HEK293 (cell line): ENCODE measurements at regions not wholly inside any gene's neighbourhood (a gene's known extent, or its start where the extent isn't known, plus 50 kb on each side); places are given as distances from the start of the nearest gene placed in this dataset.

Experiments
- KLF1 ChIP-seq: fragments of 450-650 bp; formaldehyde crosslinking; IDR thresholded peaks from 2 replicates; pipeline ENCODE4 v1.5.1; 2016; ENCODE audit warnings: missing biosample characterization, missing genetic modification characterization
- MZF1 ChIP-seq: fragments of 450-650 bp; formaldehyde crosslinking; IDR thresholded peaks from 2 replicates; pipeline ENCODE4 v1.5.1; 2017; ENCODE audit warnings: missing biosample characterization, missing genetic modification characterization, borderline replicate concordance
- OSR2 ChIP-seq: fragments of 450-650 bp; formaldehyde crosslinking; IDR thresholded peaks from 2 replicates; pipeline ENCODE4 v1.5.1; 2016; ENCODE audit warnings: missing biosample characterization, missing genetic modification characterization
- PRDM1 ChIP-seq: fragments of 450-650 bp; formaldehyde crosslinking; IDR thresholded peaks from 2 replicates; pipeline ENCODE4; 2016; ENCODE audit warnings: missing biosample characterization, missing genetic modification characterization
- REPIN1 ChIP-seq: fragments of 450-650 bp; formaldehyde crosslinking; IDR thresholded peaks from 2 replicates; pipeline ENCODE4 v1.5.1; 2017; ENCODE audit warnings: missing biosample characterization, missing genetic modification characterization, low read depth
- SALL2 ChIP-seq: fragments of 450-650 bp; formaldehyde crosslinking; IDR thresholded peaks from 2 replicates; pipeline ENCODE4 v1.5.0; 2017; ENCODE audit warnings: missing biosample characterization, mild to moderate bottlenecking, missing genetic modification characterization, borderline replicate concordance
- ZBTB20 ChIP-seq: fragments of 450-650 bp; formaldehyde crosslinking; IDR thresholded peaks from 2 replicates; pipeline ENCODE4 v1.5.1; 2016; ENCODE audit warnings: missing biosample characterization, missing genetic modification characterization
- ZNF114 ChIP-seq: fragments of 450-650 bp; formaldehyde crosslinking; IDR thresholded peaks from 2 replicates; pipeline ENCODE4 v1.5.0; 2017; ENCODE audit warnings: missing biosample characterization, missing genetic modification characterization
- ZNF121 ChIP-seq: fragments of 450-650 bp; formaldehyde crosslinking; IDR thresholded peaks from 2 replicates; pipeline ENCODE4 v1.5.1; 2016; ENCODE audit warnings: missing biosample characterization, missing genetic modification characterization
- ZNF211 ChIP-seq: fragments of 450-650 bp; formaldehyde crosslinking; IDR thresholded peaks from 2 replicates; pipeline ENCODE4 v1.5.1; 2016; ENCODE audit warnings: low read depth, missing biosample characterization, missing genetic modification characterization
- ZNF221 ChIP-seq: fragments of 450-650 bp; formaldehyde crosslinking; IDR thresholded peaks from 2 replicates; pipeline ENCODE4 v1.5.1; 2017; ENCODE audit warnings: missing biosample characterization, missing genetic modification characterization, borderline replicate concordance
- ZNF24 ChIP-seq: fragments of 450-650 bp; formaldehyde crosslinking; IDR thresholded peaks from 2 replicates; pipeline ENCODE4 v1.5.1; 2016; ENCODE audit warnings: missing biosample characterization, missing genetic modification characterization
- ZNF248 ChIP-seq: fragments of 450-650 bp; formaldehyde crosslinking; IDR thresholded peaks from 2 replicates; pipeline ENCODE4 v1.5.1; 2017; ENCODE audit warnings: missing biosample characterization, missing genetic modification characterization
- ZNF311 ChIP-seq: fragments of 450-650 bp; formaldehyde crosslinking; IDR thresholded peaks from 2 replicates; pipeline ENCODE4 v1.5.1; 2017; ENCODE audit warnings: missing biosample characterization, missing genetic modification characterization, borderline replicate concordance
- ZNF366 ChIP-seq: fragments of 450-650 bp; formaldehyde crosslinking; conservative IDR thresholded peaks from 2 replicates; pipeline ENCODE4 v1.5.1; 2016; ENCODE audit warnings: missing biosample characterization, missing genetic modification characterization
- ZNF37A ChIP-seq: fragments of 450-650 bp; IDR thresholded peaks from 2 replicates; pipeline ENCODE4 v1.5.1; 2018; ENCODE audit warnings: missing biosample characterization, missing genetic modification characterization
- ZNF544 ChIP-seq: fragments of 450-650 bp; formaldehyde crosslinking; IDR thresholded peaks from 2 replicates; pipeline ENCODE4 v1.5.0; 2017; ENCODE audit warnings: missing biosample characterization, missing genetic modification characterization
- ZNF548 ChIP-seq: fragments of 450-650 bp; formaldehyde crosslinking; IDR thresholded peaks from 2 replicates; pipeline ENCODE4 v1.5.1; 2016; ENCODE audit warnings: missing biosample characterization, missing genetic modification characterization
- ZNF561 ChIP-seq: fragments of 450-650 bp; IDR thresholded peaks from 2 replicates; pipeline ENCODE4 v1.5.1; 2018; ENCODE audit warnings: missing biosample characterization, missing genetic modification characterization, borderline replicate concordance
- ZNF600 ChIP-seq: fragments of 450-650 bp; formaldehyde crosslinking; IDR thresholded peaks from 2 replicates; pipeline ENCODE4 v1.5.1; 2016; ENCODE audit warnings: missing biosample characterization, missing genetic modification characterization
- ZNF658 ChIP-seq: fragments of 450-650 bp; formaldehyde crosslinking; IDR thresholded peaks from 2 replicates; pipeline ENCODE4; 2016; ENCODE audit warnings: missing biosample characterization, missing genetic modification characterization
- ZNF660 ChIP-seq: fragments of 450-650 bp; IDR thresholded peaks from 2 replicates; pipeline ENCODE4 v1.5.1; 2018; ENCODE audit warnings: missing biosample characterization, mild to moderate bottlenecking, missing genetic modification characterization
- ZNF670 ChIP-seq: fragments of 450-650 bp; formaldehyde crosslinking; IDR thresholded peaks from 2 replicates; pipeline ENCODE4 v1.5.1; 2016; ENCODE audit warnings: missing biosample characterization, missing genetic modification characterization, low read depth
- ZNF677 ChIP-seq: fragments of 450-650 bp; IDR thresholded peaks from 2 replicates; pipeline ENCODE4 v1.5.0; 2018; ENCODE audit warnings: missing biosample characterization, mild to moderate bottlenecking, missing genetic modification characterization, moderate library complexity
- ZNF747 ChIP-seq: fragments of 450-650 bp; formaldehyde crosslinking; IDR thresholded peaks from 2 replicates; pipeline ENCODE4 v1.5.1; 2016; ENCODE audit warnings: missing biosample characterization, missing genetic modification characterization
- ZNF830 ChIP-seq: fragments of 450-650 bp; IDR thresholded peaks from 2 replicates; pipeline ENCODE4 v1.5.0; 2018; ENCODE audit warnings: missing biosample characterization, missing genetic modification characterization, low read depth, mild to moderate bottlenecking, moderate library complexity
- TF ChIP-seq, protein P1 (sequence below): fragments of 450-650 bp; formaldehyde crosslinking; IDR thresholded peaks from 2 replicates; pipeline ENCODE4 v1.5.1; 2017; ENCODE audit warnings: missing biosample characterization, missing genetic modification characterization
- TF ChIP-seq, protein P2 (sequence below): fragments of 450-650 bp; formaldehyde crosslinking; IDR thresholded peaks from 2 replicates; pipeline ENCODE4 v1.5.1; 2017; ENCODE audit warnings: missing biosample characterization, missing genetic modification characterization
- TF ChIP-seq, protein P3 (sequence below): fragments of 450-650 bp; formaldehyde crosslinking; IDR thresholded peaks from 2 replicates; pipeline ENCODE4 v1.5.1; 2016; ENCODE audit warnings: missing biosample characterization, missing genetic modification characterization
- TF ChIP-seq, protein P4 (sequence below): fragments of 450-650 bp; formaldehyde crosslinking; IDR thresholded peaks from 2 replicates; pipeline ENCODE4 v1.5.1; 2016; ENCODE audit warnings: missing biosample characterization, missing genetic modification characterization
- TF ChIP-seq, protein P5 (sequence below): fragments of 450-650 bp; formaldehyde crosslinking; IDR thresholded peaks from 2 replicates; pipeline ENCODE4 v1.5.1; 2016; ENCODE audit warnings: missing biosample characterization, missing genetic modification characterization, low read depth
- TF ChIP-seq, protein P6 (sequence below): IDR thresholded peaks from 2 replicates; pipeline ENCODE4 v1.6.1; 2011; ENCODE audit warnings: mild to moderate bottlenecking, low read depth, low read length, borderline replicate concordance
- TF ChIP-seq, protein P7 (sequence below): fragments of 450-650 bp; formaldehyde crosslinking; IDR thresholded peaks from 2 replicates; pipeline ENCODE4 v1.5.1; 2016; ENCODE audit warnings: missing biosample characterization, missing genetic modification characterization

DNA sequence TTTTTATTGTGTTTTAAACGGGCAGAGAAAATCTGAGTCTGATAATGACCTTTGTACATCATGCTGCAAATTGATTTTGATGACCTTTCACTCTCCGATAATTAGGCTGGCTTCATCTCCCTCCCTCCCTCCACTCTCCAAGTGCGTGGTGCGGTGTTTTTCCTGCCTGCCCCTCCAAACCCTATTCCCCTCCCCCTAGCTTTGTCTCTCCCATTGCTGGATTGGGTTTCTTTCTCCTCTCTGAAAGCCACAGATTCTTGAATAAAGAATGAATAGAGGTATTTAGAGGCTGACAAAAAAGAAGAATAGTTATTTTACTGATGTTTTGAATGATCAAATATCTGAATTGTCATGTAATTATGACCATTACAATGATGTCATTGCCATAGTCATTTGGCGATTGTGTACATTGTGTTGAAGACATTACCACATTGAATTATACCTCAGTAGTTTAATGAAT is 571.1 kb upstream of the ZNF608 start (continued):
- TF ChIP-seq, protein P1, sequence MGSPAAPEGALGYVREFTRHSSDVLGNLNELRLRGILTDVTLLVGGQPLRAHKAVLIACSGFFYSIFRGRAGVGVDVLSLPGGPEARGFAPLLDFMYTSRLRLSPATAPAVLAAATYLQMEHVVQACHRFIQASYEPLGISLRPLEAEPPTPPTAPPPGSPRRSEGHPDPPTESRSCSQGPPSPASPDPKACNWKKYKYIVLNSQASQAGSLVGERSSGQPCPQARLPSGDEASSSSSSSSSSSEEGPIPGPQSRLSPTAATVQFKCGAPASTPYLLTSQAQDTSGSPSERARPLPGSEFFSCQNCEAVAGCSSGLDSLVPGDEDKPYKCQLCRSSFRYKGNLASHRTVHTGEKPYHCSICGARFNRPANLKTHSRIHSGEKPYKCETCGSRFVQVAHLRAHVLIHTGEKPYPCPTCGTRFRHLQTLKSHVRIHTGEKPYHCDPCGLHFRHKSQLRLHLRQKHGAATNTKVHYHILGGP (tag by site-specific recombination), result no peak
- TF ChIP-seq, protein P2, sequence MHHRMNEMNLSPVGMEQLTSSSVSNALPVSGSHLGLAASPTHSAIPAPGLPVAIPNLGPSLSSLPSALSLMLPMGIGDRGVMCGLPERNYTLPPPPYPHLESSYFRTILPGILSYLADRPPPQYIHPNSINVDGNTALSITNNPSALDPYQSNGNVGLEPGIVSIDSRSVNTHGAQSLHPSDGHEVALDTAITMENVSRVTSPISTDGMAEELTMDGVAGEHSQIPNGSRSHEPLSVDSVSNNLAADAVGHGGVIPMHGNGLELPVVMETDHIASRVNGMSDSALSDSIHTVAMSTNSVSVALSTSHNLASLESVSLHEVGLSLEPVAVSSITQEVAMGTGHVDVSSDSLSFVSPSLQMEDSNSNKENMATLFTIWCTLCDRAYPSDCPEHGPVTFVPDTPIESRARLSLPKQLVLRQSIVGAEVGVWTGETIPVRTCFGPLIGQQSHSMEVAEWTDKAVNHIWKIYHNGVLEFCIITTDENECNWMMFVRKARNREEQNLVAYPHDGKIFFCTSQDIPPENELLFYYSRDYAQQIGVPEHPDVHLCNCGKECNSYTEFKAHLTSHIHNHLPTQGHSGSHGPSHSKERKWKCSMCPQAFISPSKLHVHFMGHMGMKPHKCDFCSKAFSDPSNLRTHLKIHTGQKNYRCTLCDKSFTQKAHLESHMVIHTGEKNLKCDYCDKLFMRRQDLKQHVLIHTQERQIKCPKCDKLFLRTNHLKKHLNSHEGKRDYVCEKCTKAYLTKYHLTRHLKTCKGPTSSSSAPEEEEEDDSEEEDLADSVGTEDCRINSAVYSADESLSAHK (tag by site-specific recombination), result no peak
- TF ChIP-seq ZNF37A (tag by site-specific recombination) (no peak), KLF1 (tag by site-specific recombination) (no peak), ZNF544 (no peak), ZNF114 (tag by site-specific recombination) (no peak), ZNF658 (tag by site-specific recombination) (no peak), ZNF548 (tag by site-specific recombination) (no peak), SALL2 (tag by site-specific recombination) (no peak), ZNF221 (no peak), ZNF747 (no peak), PRDM1 (tag by site-specific recombination) (no peak), ZBTB20 (tag by site-specific recombination) (no peak), ZNF121 (tag by site-specific recombination) (no peak), ZNF311 (tag by site-specific recombination) (no peak), MZF1 (tag by site-specific recombination) (0 out of 2 replicates have a peak, but pooled peaks have one; percentile 12), ZNF670 (tag by site-specific recombination) (no peak), OSR2 (tag by site-specific recombination) (peak; percentile 18; the same call in 1 of the 2 replicates), ZNF600 (no peak), ZNF24 (tag by site-specific recombination) (0 out of 2 replicates have a peak, but pooled peaks have one; percentile 69), ZNF677 (no peak), ZNF660 (tag by site-specific recombination) (no peak), ZNF830 (no peak), ZNF248 (tag by site-specific recombination) (no peak), ZNF561 (no peak), ZNF366 (peak; percentile 90), ZNF211 (tag by site-specific recombination) (no peak), REPIN1 (tag by site-specific recombination) (no peak)
- TF ChIP-seq, protein P3, sequence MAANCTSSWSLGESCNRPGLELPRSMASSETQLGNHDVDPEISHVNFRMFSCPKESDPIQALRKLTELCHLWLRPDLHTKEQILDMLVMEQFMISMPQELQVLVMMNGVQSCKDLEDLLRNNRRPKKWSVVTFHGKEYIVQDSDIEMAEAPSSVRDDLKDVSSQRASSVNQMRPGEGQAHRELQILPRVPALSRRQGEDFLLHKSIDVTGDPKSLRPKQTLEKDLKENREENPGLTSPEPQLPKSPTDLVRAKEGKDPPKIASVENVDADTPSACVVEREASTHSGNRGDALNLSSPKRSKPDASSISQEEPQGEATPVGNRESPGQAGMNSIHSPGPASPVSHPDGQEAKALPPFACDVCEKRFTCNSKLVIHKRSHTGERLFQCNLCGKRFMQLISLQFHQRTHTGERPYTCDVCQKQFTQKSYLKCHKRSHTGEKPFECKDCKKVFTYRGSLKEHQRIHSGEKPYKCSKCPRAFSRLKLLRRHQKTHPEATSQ, result no peak
- TF ChIP-seq, protein P4, sequence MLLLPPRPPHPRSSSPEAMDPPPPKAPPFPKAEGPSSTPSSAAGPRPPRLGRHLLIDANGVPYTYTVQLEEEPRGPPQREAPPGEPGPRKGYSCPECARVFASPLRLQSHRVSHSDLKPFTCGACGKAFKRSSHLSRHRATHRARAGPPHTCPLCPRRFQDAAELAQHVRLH (tag by site-specific recombination), result peak; percentile 20; the same call in 1 of the 2 replicates
- TF ChIP-seq, protein P5, sequence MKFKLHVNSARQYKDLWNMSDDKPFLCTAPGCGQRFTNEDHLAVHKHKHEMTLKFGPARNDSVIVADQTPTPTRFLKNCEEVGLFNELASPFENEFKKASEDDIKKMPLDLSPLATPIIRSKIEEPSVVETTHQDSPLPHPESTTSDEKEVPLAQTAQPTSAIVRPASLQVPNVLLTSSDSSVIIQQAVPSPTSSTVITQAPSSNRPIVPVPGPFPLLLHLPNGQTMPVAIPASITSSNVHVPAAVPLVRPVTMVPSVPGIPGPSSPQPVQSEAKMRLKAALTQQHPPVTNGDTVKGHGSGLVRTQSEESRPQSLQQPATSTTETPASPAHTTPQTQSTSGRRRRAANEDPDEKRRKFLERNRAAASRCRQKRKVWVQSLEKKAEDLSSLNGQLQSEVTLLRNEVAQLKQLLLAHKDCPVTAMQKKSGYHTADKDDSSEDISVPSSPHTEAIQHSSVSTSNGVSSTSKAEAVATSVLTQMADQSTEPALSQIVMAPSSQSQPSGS (tag by site-specific recombination), result peak; percentile 98
- TF ChIP-seq, protein P6, sequence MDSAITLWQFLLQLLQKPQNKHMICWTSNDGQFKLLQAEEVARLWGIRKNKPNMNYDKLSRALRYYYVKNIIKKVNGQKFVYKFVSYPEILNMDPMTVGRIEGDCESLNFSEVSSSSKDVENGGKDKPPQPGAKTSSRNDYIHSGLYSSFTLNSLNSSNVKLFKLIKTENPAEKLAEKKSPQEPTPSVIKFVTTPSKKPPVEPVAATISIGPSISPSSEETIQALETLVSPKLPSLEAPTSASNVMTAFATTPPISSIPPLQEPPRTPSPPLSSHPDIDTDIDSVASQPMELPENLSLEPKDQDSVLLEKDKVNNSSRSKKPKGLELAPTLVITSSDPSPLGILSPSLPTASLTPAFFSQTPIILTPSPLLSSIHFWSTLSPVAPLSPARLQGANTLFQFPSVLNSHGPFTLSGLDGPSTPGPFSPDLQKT, result no peak
- TF ChIP-seq, protein P7, sequence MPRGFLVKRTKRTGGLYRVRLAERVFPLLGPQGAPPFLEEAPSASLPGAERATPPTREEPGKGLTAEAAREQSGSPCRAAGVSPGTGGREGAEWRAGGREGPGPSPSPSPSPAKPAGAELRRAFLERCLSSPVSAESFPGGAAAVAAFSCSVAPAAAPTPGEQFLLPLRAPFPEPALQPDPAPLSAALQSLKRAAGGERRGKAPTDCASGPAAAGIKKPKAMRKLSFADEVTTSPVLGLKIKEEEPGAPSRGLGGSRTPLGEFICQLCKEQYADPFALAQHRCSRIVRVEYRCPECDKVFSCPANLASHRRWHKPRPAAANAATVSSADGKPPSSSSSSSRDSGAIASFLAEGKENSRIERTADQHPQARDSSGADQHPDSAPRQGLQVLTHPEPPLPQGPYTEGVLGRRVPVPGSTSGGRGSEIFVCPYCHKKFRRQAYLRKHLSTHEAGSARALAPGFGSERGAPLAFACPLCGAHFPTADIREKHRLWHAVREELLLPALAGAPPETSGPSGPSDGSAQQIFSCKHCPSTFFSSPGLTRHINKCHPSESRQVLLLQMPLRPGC, result peak; percentile 75
